Gastroesophageal sphincter (tissue), 3 donors: ENCODE measurements at regions not wholly inside any gene's neighbourhood (a gene's known extent, or its start where the extent isn't known, plus 50 kb on each side); places are given as distances from the start of the nearest gene placed in this dataset.

Experiments used
- CTCF ChIP-seq, 4 experiments: fragments of 200-600 bp in 2 of 4; fragments of 450-650 bp in 2 of 4; sonication (generic) in 1 of 4; IDR thresholded peaks; one replicate each; pipeline ENCODE4 v1.5.1; 2017 to 2019; ENCODE audit warnings: antibody characterized with exemption in 4 of 4, mild to moderate bottlenecking in 2 of 4, moderate library complexity in 2 of 4
- POLR2AphosphoS5 ChIP-seq: sonication (generic); formaldehyde crosslinking; IDR thresholded peaks from one replicate; pipeline ENCODE4 v1.6.1; 2017; ENCODE audit warnings: antibody characterized with exemption

GRCh38 chr13:49858178-49858856 is 65.8 kb upstream of the KPNA3 start:
- TF ChIP-seq CTCF (IDR thresholded peaks at IDR 0.05) (no peak), POLR2AphosphoS5 (peak; percentile 96)
